ENCODE measurements at regions not wholly inside any gene's neighbourhood (a gene's known extent, or its start where the extent isn't known, plus 50 kb on each side); places are given as distances from the start of the nearest gene placed in this dataset.

GRCh38 chr2:225236769-225237323 lies 162.7 kb upstream of the NYAP2 start:
- TF ChIP-seq, protein P1, sequence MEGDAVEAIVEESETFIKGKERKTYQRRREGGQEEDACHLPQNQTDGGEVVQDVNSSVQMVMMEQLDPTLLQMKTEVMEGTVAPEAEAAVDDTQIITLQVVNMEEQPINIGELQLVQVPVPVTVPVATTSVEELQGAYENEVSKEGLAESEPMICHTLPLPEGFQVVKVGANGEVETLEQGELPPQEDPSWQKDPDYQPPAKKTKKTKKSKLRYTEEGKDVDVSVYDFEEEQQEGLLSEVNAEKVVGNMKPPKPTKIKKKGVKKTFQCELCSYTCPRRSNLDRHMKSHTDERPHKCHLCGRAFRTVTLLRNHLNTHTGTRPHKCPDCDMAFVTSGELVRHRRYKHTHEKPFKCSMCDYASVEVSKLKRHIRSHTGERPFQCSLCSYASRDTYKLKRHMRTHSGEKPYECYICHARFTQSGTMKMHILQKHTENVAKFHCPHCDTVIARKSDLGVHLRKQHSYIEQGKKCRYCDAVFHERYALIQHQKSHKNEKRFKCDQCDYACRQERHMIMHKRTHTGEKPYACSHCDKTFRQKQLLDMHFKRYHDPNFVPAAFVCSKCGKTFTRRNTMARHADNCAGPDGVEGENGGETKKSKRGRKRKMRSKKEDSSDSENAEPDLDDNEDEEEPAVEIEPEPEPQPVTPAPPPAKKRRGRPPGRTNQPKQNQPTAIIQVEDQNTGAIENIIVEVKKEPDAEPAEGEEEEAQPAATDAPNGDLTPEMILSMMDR (IDR thresholded peaks at IDR 0.05; ENCODE audit: low read length), result no peak
- no peak for TF ChIP-seq EZH2 (IDR thresholded peaks at IDR 0.05; ENCODE audit: borderline replicate concordance, low read length)
